ENCODE measurements at regions not wholly inside any gene's neighbourhood (a gene's known extent, or its start where the extent isn't known, plus 50 kb on each side); places are given as distances from the start of the nearest gene placed in this dataset.

DNA sequence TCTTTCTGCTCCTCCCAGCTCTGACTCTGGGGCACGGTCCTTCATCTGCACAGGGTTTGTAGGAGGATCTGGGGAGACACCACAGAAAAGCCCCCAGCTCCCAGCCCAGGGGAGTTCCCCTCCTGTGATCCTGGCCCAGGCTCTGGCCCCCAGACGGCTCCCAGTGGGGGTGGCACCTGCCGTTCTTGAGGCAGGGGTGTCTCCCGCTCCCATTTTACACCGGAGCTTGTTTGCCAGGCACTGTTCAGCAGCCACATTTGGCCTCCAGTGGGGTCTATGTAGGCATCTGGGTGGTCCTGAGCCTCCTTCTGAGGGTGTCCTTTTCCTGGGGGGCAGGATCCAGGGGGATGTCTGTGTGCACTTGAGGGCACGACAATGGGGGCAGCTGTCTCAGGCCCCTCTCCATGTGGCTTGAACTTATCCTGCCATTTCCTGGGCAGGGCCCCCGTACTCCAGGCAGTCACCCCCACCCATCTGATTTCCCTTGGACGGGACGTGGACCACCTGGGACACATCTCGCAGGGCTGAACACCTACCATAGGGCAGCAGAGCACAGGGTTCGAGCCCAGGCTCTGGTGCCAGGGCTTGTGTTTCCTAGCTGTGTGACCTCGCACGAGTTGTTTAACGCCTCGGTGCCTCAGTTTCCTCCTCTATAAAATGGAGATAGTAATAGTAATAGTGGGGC lies 275.0 kb upstream of the MVB12B start:
- no peak for TF ChIP-seq ZNF274 (IDR thresholded peaks at IDR 0.05; ENCODE audit: low read depth, low read length)
- TF ChIP-seq YY1 (IDR thresholded peaks at IDR 0.05; ENCODE audit: insufficient read depth, insufficient read length): no peak
- TF ChIP-seq SUZ12 (IDR thresholded peaks at IDR 0.05; ENCODE audit: extremely low read depth, insufficient read depth, insufficient read length): no peak

Measured in NT2/D1 (cell line).